PFSK-1 (cell line): ENCODE measurements at regions not wholly inside any gene's neighbourhood (a gene's known extent, or its start where the extent isn't known, plus 50 kb on each side); places are given as distances from the start of the nearest gene placed in this dataset.

ENCODE experiments used
- FOXP2 ChIP-seq: optimal IDR thresholded peaks from 2 replicates; pipeline ENCODE3; 2011; ENCODE audit warnings: borderline replicate concordance, control low read depth, inconsistent platforms; ENCODE audit not compliant: insufficient read depth; ENCODE audit errors: extremely low read length, extremely low read depth
- POLR2AphosphoS5 ChIP-seq: IDR thresholded peaks from 2 replicates; pipeline ENCODE4 v1.6.1; 2012; ENCODE audit warnings: low read depth, mild to moderate bottlenecking, control low read depth, low read length, moderate library complexity
- SIN3A ChIP-seq: IDR thresholded peaks from 2 replicates; pipeline ENCODE4 v1.6.1; 2012; ENCODE audit warnings: mild to moderate bottlenecking, low read length, moderate library complexity, borderline replicate concordance; ENCODE audit not compliant: insufficient read depth
- TAF1 ChIP-seq: IDR thresholded peaks from 2 replicates; pipeline ENCODE4 v1.6.1; 2012; ENCODE audit warnings: low read length, control low read depth, borderline replicate concordance; ENCODE audit not compliant: insufficient read depth
- TF ChIP-seq, protein P1 (sequence below), 2 experiments: IDR thresholded peaks; 2 replicates each; pipeline versions ENCODE4 v1.6.1 to v1.8.0; 2011 to 2012; ENCODE audit warnings: low read depth in 2 of 2, low read length in 2 of 2, control low read depth in 1 of 2, inconsistent platforms in 1 of 2, mild to moderate bottlenecking in 1 of 2, moderate library complexity in 1 of 2; ENCODE audit not compliant: insufficient read depth in 1 of 2

DNA sequence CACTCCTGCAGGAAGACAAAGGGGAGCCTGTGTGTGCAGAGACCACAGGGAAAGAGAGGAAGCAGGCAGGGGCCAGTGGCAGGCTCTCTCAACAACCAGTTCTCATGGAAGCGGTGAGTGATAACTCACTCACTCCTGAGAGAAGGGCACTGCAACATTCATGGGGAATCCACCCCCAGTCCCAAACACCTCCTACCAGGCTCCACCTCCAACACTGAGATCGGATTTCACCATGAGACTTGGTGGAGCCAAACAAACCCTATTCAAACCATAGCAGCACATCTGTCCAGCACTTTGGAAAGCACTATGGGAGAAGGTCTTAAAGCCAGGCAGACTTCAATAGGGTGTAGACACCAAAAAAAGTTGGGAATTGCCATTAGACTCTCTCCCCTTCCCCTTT, 345.7 kb upstream of the SPRED2 start:
- TF ChIP-seq POLR2AphosphoS5, result no peak
- TF ChIP-seq SIN3A, result no peak
- TF ChIP-seq, protein P1, sequence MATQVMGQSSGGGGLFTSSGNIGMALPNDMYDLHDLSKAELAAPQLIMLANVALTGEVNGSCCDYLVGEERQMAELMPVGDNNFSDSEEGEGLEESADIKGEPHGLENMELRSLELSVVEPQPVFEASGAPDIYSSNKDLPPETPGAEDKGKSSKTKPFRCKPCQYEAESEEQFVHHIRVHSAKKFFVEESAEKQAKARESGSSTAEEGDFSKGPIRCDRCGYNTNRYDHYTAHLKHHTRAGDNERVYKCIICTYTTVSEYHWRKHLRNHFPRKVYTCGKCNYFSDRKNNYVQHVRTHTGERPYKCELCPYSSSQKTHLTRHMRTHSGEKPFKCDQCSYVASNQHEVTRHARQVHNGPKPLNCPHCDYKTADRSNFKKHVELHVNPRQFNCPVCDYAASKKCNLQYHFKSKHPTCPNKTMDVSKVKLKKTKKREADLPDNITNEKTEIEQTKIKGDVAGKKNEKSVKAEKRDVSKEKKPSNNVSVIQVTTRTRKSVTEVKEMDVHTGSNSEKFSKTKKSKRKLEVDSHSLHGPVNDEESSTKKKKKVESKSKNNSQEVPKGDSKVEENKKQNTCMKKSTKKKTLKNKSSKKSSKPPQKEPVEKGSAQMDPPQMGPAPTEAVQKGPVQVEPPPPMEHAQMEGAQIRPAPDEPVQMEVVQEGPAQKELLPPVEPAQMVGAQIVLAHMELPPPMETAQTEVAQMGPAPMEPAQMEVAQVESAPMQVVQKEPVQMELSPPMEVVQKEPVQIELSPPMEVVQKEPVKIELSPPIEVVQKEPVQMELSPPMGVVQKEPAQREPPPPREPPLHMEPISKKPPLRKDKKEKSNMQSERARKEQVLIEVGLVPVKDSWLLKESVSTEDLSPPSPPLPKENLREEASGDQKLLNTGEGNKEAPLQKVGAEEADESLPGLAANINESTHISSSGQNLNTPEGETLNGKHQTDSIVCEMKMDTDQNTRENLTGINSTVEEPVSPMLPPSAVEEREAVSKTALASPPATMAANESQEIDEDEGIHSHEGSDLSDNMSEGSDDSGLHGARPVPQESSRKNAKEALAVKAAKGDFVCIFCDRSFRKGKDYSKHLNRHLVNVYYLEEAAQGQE (IDR thresholded peaks at IDR 0.05; ENCODE audit: insufficient read depth in 1 of 2, low read depth in 2 of 2, low read length in 2 of 2), result no peak
- no peak for TF ChIP-seq FOXP2
- TF ChIP-seq TAF1, result no peak

DNA sequence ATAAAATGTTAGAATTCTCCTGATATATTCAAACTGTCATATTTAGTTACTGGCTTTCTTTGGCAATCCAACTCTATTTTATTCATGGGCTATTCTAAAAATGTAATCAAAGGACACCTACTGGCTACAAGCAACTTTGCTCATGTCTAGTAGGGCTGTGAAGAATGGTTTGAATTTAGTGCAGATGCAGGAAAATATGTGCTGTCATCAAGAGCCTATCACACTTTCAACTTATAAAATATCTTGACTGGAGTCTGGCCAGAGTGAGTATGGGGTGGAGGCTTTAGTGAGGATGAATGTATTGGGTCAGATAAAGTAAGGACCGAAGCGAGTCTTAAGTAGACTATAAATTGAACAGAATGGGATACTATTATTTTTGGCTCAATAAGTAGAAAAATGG, 343.4 kb upstream of the SPRED2 start:
- no peak for TF ChIP-seq FOXP2
- TF ChIP-seq POLR2AphosphoS5, result no peak
- TF ChIP-seq SIN3A, result no peak
- TF ChIP-seq, protein P1 (IDR thresholded peaks at IDR 0.05; ENCODE audit: insufficient read depth in 1 of 2, low read depth in 2 of 2, low read length in 2 of 2), result no peak
- no peak for TF ChIP-seq TAF1

DNA sequence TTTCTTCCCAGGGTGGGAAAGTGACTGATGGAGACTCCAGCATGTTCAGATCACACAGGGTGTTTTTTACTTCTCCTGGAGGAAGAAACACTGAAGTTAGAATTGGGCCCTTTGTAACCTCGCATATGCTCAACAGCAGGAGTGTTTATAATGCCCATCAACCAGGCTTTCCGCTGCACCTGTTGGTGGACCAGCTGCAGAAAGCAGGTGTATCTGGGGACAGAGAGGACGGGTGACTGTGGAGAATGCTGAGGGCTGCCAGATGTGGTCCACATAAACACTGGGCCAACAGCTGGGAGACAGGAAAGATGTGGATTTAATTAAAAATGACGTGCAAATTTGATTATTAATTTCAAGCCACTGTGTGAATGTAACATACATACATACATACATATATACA, 335.5 kb upstream of the SPRED2 start:
- no peak for TF ChIP-seq POLR2AphosphoS5
- TF ChIP-seq, protein P1 (IDR thresholded peaks at IDR 0.05; ENCODE audit: insufficient read depth in 1 of 2, low read depth in 2 of 2, low read length in 2 of 2), result no peak
- TF ChIP-seq SIN3A, result no peak
- TF ChIP-seq FOXP2, result no peak
- TF ChIP-seq TAF1, result no peak

DNA sequence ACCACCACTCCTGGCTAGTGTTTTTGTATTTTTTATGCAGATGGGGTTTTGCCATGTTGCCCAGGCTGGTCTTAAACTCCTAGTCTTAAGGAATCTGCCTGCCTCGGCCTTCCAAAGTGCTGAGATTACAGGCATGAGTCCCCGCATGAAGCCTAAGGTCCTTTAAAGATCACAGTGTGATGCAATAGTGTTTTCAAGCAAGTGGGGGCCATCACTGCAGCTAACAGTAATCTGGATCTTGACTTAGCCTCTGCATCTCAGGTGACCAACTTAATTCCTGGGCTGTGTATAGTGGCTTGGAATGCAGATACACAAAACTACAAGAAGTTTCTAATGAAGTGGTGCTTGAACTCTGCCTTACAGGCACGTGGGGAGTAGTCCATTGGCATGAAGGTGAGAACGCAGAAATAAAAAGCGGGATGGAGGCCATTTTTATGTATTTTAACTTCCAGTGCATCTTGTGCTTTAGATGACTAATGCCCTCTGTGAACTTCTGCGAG, 334.4 kb upstream of the SPRED2 start:
- TF ChIP-seq, protein P1 (IDR thresholded peaks at IDR 0.05; ENCODE audit: insufficient read depth in 1 of 2, low read depth in 2 of 2, low read length in 2 of 2), result no peak

DNA sequence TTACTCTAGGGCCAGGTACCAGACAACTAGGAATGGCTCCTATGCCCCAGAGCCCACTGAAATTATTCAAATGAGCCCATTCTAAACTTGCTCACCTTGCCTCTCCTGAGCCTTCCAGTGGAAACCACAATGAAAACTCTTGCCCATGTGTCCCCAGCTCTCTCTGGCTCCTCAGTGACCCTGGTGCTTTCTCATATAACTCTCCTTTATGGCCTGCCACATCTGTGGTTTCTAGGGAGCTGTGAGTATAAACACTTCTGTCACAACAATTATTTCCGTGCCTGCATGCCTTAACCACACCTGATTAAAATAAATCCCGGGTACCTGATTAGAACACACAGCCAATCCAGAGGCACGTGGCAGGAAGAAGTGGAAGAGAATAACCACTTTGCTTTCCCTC, 333.0 kb upstream of the SPRED2 start:
- TF ChIP-seq, protein P1 (IDR thresholded peaks at IDR 0.05; ENCODE audit: insufficient read depth in 1 of 2, low read depth in 2 of 2, low read length in 2 of 2), result no peak
- TF ChIP-seq SIN3A (no peak), FOXP2 (no peak), TAF1 (no peak), POLR2AphosphoS5 (no peak)
